Spleen (tissue), 11 donors: ENCODE measurements at regions not wholly inside any gene's neighbourhood (a gene's known extent, or its start where the extent isn't known, plus 50 kb on each side); places are given as distances from the start of the nearest gene placed in this dataset.

Experiments
- DNase-seq: peaks from one replicate; pipeline ENCODE4 v3.0.0-alpha.2; 2020
- H3K27ac ChIP-seq, 8 donors: fragments of 200-600 bp; sonication (generic) in 7 of 8; 1 replicate in 4 of 8; 2 replicates in 4 of 8; pipeline versions ENCODE4 v1.5.0 to v1.8.0; 2016 to 2021; ENCODE audit warnings: inconsistent platforms in 4 of 8, mild to moderate bottlenecking in 4 of 8, moderate library complexity in 1 of 8
- H3K27me3 ChIP-seq, 7 donors: fragments of 200-600 bp; sonication (generic) in 6 of 7; replicated peaks in 1 of 7; 1 replicate in 4 of 7; 2 replicates in 3 of 7; pipeline versions ENCODE4 v1.5.0 to v1.8.0; 2016 to 2021; ENCODE audit warnings: inconsistent platforms in 3 of 7, mild to moderate bottlenecking in 1 of 7
- H3K36me3 ChIP-seq, 6 donors: fragments of 200-600 bp; sonication (generic) in 5 of 6; 1 replicate in 4 of 6; 2 replicates in 2 of 6; pipeline versions ENCODE4 v1.5.0 to v1.8.0; 2016 to 2021; ENCODE audit warnings: inconsistent platforms in 2 of 6
- H3K4me1 ChIP-seq, 6 donors: fragments of 200-600 bp; sonication (generic) in 5 of 6; 1 replicate in 3 of 6; 2 replicates in 3 of 6; pipeline versions ENCODE4 v1.5.0 to v1.8.0; 2016 to 2021; ENCODE audit warnings: inconsistent platforms in 3 of 6
- H3K4me3 ChIP-seq, 8 donors: fragments of 200-600 bp; sonication (generic) in 7 of 8; 1 replicate in 4 of 8; 2 replicates in 4 of 8; pipeline versions ENCODE4 v1.5.0 to v1.8.0; 2016 to 2021; ENCODE audit warnings: inconsistent platforms in 4 of 8, mild to moderate bottlenecking in 4 of 8, moderate library complexity in 2 of 8
- H3K9me3 ChIP-seq, 8 donors: fragments of 200-600 bp; sonication (generic) in 7 of 8; 1 replicate in 4 of 8; 2 replicates in 4 of 8; pipeline versions ENCODE4 v1.5.0 to v1.8.0; 2016 to 2021; ENCODE audit warnings: inconsistent platforms in 4 of 8
- CTCF ChIP-seq, 11 experiments: fragments of 200-600 bp in 7 of 11; fragments of 450-650 bp in 4 of 11; sonication (generic) in 4 of 11; IDR thresholded peaks in 8 of 11; conservative IDR thresholded peaks in 3 of 11; 1 replicate in 7 of 11; 2 replicates in 4 of 11; pipeline versions ENCODE4 v1.4.0 to v1.8.0; 2016 to 2021; ENCODE audit warnings: antibody characterized with exemption in 11 of 11, inconsistent platforms in 4 of 11, mild to moderate bottlenecking in 1 of 11
- POLR2A ChIP-seq, 3 donors: fragments of 450-650 bp; IDR thresholded peaks; one replicate each; pipeline ENCODE4 v1.5.1; 2017; ENCODE audit warnings: antibody characterized with exemption in 3 of 3, mild to moderate bottlenecking in 1 of 3
- POLR2AphosphoS5 ChIP-seq, 3 donors: sonication (generic); formaldehyde crosslinking; IDR thresholded peaks; one replicate each; pipeline ENCODE4 v1.5.1; 2017; ENCODE audit warnings: antibody characterized with exemption in 3 of 3
- WGBS, 5 donors: extraction: QIAGEN DNeasy Blood & Tissue Kit in 3 of 5; methylation state at CpG; one replicate each; pipeline versions ENCODE4 v1.1.5 to v1.1.7; 2013 to 2018; 5-methylcytosine and 5-hydroxymethylcytosine counted together
- intact Hi-C: fragments of 100-400 bp; cut with DNase I; formaldehyde crosslinking; loops from one replicate; pipeline ENCODE4 v1.15.0; 2023; ENCODE audit warnings: low total_unique reads
- donor health status: healthy with polysubstance abuse.
- donor health status: DM: no; HTN: no; CAD: no; lungs with moderate emphysema.
- donor health status: DM: no; HTN: no; CAD: no.
- donor health status: Bipolar disorder and iron deficiency.
- donor health status: healthy.
- donor health status: DM: no; HTN: no; CAD: no.
- donor health status: DM: yes; HTN: yes; CAD: no.

GRCh38 chr15:37788330-37788729 lies 146.1 kb upstream of the TMCO5A start:
- DNase-seq, result no peak
- WGBS, 5 donors, result 43 to 70% (median 58%) methylated on average over 2 of the region's 2 CpGs
- Histone ChIP-seq H3K4me1 (no peaks in the 10 kb centered on the region), H3K27me3 (no peaks in the 10 kb centered on the region), H3K27ac (no peak overlapping the region), H3K9me3 (no peaks in the 10 kb centered on the region), H3K36me3 (no peaks in the 10 kb centered on the region), H3K4me3 (no peak overlapping the region)
- intact Hi-C loops, result no loop called here
- TF ChIP-seq POLR2AphosphoS5 (IDR thresholded peaks at IDR 0.05) (no peak), POLR2A (IDR thresholded peaks at IDR 0.05) (no peak)

GRCh38 chr15:37788767-37789396 lies 145.6 kb upstream of the TMCO5A start:
- DNase-seq, result no peak
- Histone ChIP-seq H3K4me3 (no peak overlapping the region), H3K27me3 (no peaks in the 10 kb centered on the region), H3K4me1 (no peaks in the 10 kb centered on the region), H3K9me3 (no peaks in the 10 kb centered on the region), H3K27ac (no peak overlapping the region), H3K36me3 (no peaks in the 10 kb centered on the region)
- intact Hi-C loops, result no loop called here
- TF ChIP-seq POLR2A (IDR thresholded peaks at IDR 0.05), result no peak
- TF ChIP-seq POLR2AphosphoS5 (IDR thresholded peaks at IDR 0.05), result no peak
- no peak for TF ChIP-seq CTCF (IDR thresholded peaks at IDR 0.05 in 8 of 11, conservative IDR thresholded peaks at IDR 0.05 in 3 of 11)
- 89 to 97% (median 89%) methylated on average over 7 of the region's 7 CpGs for WGBS, 5 donors

- H3K4me1 ChIP-seq, result no peaks in the 10 kb centered on the region
- WGBS, 5 donors, result 77 to 92% (median 90%) methylated on average over 5 of the region's 5 CpGs
- H3K27ac ChIP-seq, result no peak overlapping the region
- intact Hi-C loops, result no loop called here
- no peak overlapping the region for H3K4me3 ChIP-seq
- H3K9me3 ChIP-seq, result no peaks in the 10 kb centered on the region
- H3K36me3 ChIP-seq, result no peaks in the 10 kb centered on the region
- TF ChIP-seq CTCF (IDR thresholded peaks at IDR 0.05 in 8 of 11, conservative IDR thresholded peaks at IDR 0.05 in 3 of 11) (no peak), POLR2A (IDR thresholded peaks at IDR 0.05) (no peak), POLR2AphosphoS5 (IDR thresholded peaks at IDR 0.05) (no peak)
- no peak for DNase-seq
- H3K27me3 ChIP-seq, result no peaks in the 10 kb centered on the region
Measured at GRCh38 chr15:37789397-37789786, 145.0 kb upstream of the TMCO5A start.

- Histone ChIP-seq H3K4me1 (no peaks in the 10 kb centered on the region), H3K4me3 (no peak overlapping the region), H3K27ac (no peak overlapping the region), H3K27me3 (no peaks in the 10 kb centered on the region), H3K36me3 (no peaks in the 10 kb centered on the region), H3K9me3 (no peaks in the 10 kb centered on the region)
- intact Hi-C loops, result no loop called here
- DNase-seq, result no peak
- TF ChIP-seq POLR2A (IDR thresholded peaks at IDR 0.05) (no peak), CTCF (IDR thresholded peaks at IDR 0.05 in 8 of 11, conservative IDR thresholded peaks at IDR 0.05 in 3 of 11) (no peak), POLR2AphosphoS5 (IDR thresholded peaks at IDR 0.05) (no peak)
Measured at GRCh38 chr15:37789881-37790280, 144.6 kb upstream of the TMCO5A start.

- no peak for TF ChIP-seq POLR2A (IDR thresholded peaks at IDR 0.05)
- no peak for TF ChIP-seq CTCF (IDR thresholded peaks at IDR 0.05 in 8 of 11, conservative IDR thresholded peaks at IDR 0.05 in 3 of 11)
- TF ChIP-seq POLR2AphosphoS5 (IDR thresholded peaks at IDR 0.05), result no peak
- intact Hi-C loops, result no loop called here
- DNase-seq, result no peak
- WGBS, 5 donors, result 42 to 61% (median 46%) methylated on average over 3 of the region's 3 CpGs
- no peak overlapping the region for H3K4me3 ChIP-seq
- no peaks in the 10 kb centered on the region for H3K27me3 ChIP-seq
- H3K4me1 ChIP-seq, result no peaks in the 10 kb centered on the region
- no peak overlapping the region for H3K27ac ChIP-seq
- no peaks in the 10 kb centered on the region for H3K9me3 ChIP-seq
- no peaks in the 10 kb centered on the region for H3K36me3 ChIP-seq
Measured at GRCh38 chr15:37791693-37792092, 142.7 kb upstream of the TMCO5A start.
